Lung (tissue), 11 donors: ENCODE measurements at regions not wholly inside any gene's neighbourhood (a gene's known extent, or its start where the extent isn't known, plus 50 kb on each side); places are given as distances from the start of the nearest gene placed in this dataset.

Experiments used
- ATAC-seq: fragments of 200-7000 bp; cut with Tn5 transposase; one replicate; pipeline ENCODE4 v1.9.1; 2020; ENCODE audit warnings: moderate number of reproducible peaks; ENCODE audit not compliant: insufficient read depth, low FRiP score
- DNase-seq, 3 donors: peaks; one replicate each; pipeline ENCODE4 v3.0.0-alpha.2; 2013 to 2017
- H3K27ac ChIP-seq, 2 donors: one replicate each; pipeline ENCODE4 v1.5.1; 2013; ENCODE audit warnings: mild to moderate bottlenecking in 2 of 2, moderate library complexity in 2 of 2, control low read depth in 1 of 2, inconsistent platforms in 1 of 2, low read depth in 1 of 2, low read length in 1 of 2
- H3K27me3 ChIP-seq, 3 donors: one replicate each; pipeline ENCODE4 v1.5.1; 2013; ENCODE audit warnings: low read length in 2 of 3; ENCODE audit not compliant: control insufficient read depth in 3 of 3, insufficient read depth in 3 of 3
- H3K36me3 ChIP-seq, 4 donors: one replicate each; pipeline ENCODE4 v1.5.1; 2013; ENCODE audit warnings: low read length in 4 of 4, mild to moderate bottlenecking in 1 of 4, moderate library complexity in 1 of 4; ENCODE audit not compliant: control insufficient read depth in 4 of 4, insufficient read depth in 4 of 4
- H3K4me1 ChIP-seq, 5 donors: one replicate each; pipeline ENCODE4 v1.5.1; 2013; ENCODE audit warnings: low read length in 5 of 5, mild to moderate bottlenecking in 2 of 5, moderate library complexity in 1 of 5; ENCODE audit not compliant: control insufficient read depth in 5 of 5, insufficient read depth in 5 of 5
- H3K4me3 ChIP-seq: one replicate; pipeline ENCODE4 v1.5.1; 2013; ENCODE audit warnings: mild to moderate bottlenecking, control low read depth, moderate library complexity
- H3K9ac ChIP-seq, 2 donors: one replicate each; pipeline ENCODE4 v1.5.1; 2013; ENCODE audit warnings: low read length in 2 of 2, control low read depth in 1 of 2; ENCODE audit not compliant: insufficient read depth in 1 of 2
- H3K9me3 ChIP-seq, 4 donors: one replicate each; pipeline ENCODE4 v1.5.1; 2013; ENCODE audit warnings: low read length in 3 of 4, mild to moderate bottlenecking in 1 of 4, moderate library complexity in 1 of 4; ENCODE audit not compliant: control insufficient read depth in 4 of 4, insufficient read depth in 3 of 4
- CTCF ChIP-seq: IDR thresholded peaks from 2 replicates; pipeline ENCODE4 v1.5.1; 2012; ENCODE audit warnings: mild to moderate bottlenecking; ENCODE audit errors: control extremely low read depth, extremely low read depth
- WGBS, 2 donors: extraction: QIAGEN DNeasy Blood & Tissue Kit; methylation state at CpG; one replicate each; pipeline ENCODE4 v1.1.7; 2013; 5-methylcytosine and 5-hydroxymethylcytosine counted together
- donor health status: control.
- donor health status: control.
- donor health status: Bipolar disorder and iron deficiency.
- donor health status: healthy.
- donor health status: DM: yes; HTN: yes; CAD: no.

- no peaks in the 10 kb centered on the region for H3K36me3 ChIP-seq
- peaks cover 0 to 17% (median 5%) of the 10 kb centered on the region in 5 donors for H3K4me1 ChIP-seq
- H3K9ac ChIP-seq, result no peak overlapping the region
- no peak for ATAC-seq
- no peaks in the 10 kb centered on the region for H3K9me3 ChIP-seq
- TF ChIP-seq CTCF, result no peak
- no peak for DNase-seq
- no peaks in the 10 kb centered on the region for H3K27me3 ChIP-seq
- no peak overlapping the region for H3K4me3 ChIP-seq
- no peak overlapping the region for H3K27ac ChIP-seq
- WGBS, 2 donors, result 87 to 88% methylated on average over 12 of the region's 12 CpGs
Observed at GRCh38 chr17:43333433-43333943, 65.3 kb upstream of the ARL4D start.

GRCh38 chr17:43332230-43332629 is 66.6 kb upstream of the ARL4D start:
- Histone ChIP-seq H3K27ac (no peak overlapping the region), H3K27me3 (no peaks in the 10 kb centered on the region), H3K4me1 (peaks cover 0 to 24% (median 5%) of the 10 kb centered on the region in 5 donors), H3K9ac (no peak overlapping the region), H3K4me3 (no peak overlapping the region), H3K9me3 (no peaks in the 10 kb centered on the region), H3K36me3 (no peaks in the 10 kb centered on the region)
- no peak for DNase-seq
- no peak for ATAC-seq
- no peak for TF ChIP-seq CTCF
- 90 to 95% methylated on average over 6 of the region's 6 CpGs for WGBS, 2 donors

DNA sequence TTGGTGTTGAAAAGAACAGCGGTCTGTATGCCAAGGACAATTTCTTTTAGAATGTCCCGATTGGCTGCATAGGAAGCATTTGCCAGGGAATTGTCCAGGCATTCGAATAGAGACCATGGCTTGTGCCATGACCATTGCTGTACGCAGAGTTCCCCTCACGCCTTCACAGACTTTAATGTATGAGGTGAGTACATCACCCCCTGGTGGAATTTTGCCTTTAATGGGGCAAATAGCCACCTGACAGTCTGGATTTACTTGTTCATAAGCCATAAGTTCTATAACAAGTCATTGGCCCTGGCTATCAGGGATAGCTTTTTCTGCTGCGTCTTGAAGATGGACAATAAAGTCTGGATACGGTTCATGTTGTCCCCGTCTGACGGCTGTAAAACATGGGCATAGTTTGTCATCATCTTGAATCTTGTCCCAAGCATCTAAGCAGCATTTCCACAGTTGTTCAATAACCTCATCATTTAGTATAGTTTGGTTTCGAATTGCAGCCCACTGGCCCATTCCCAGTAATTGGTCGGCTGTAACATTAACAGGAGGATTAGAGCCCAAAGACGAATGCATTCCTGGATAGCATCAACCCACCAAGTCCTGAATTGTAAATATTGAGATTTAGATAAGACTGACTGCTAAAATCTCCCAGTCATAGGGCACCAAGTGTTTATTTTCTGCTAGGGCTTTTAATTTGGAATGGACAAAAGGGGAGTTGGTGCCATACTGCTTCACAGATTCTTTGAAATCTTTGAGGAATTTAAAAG is 67.7 kb upstream of the ARL4D start:
- Histone ChIP-seq H3K9ac (no peak overlapping the region), H3K27ac (no peak overlapping the region), H3K36me3 (no peaks in the 10 kb centered on the region), H3K4me3 (no peak overlapping the region), H3K9me3 (no peaks in the 10 kb centered on the region), H3K4me1 (peaks cover 0 to 29% (median 5%) of the 10 kb centered on the region in 5 donors), H3K27me3 (no peaks in the 10 kb centered on the region)
- DNase-seq, result no peak
- no peak for TF ChIP-seq CTCF
- ATAC-seq, result no peak
- 79 to 89% methylated on average over 12 of the region's 12 CpGs for WGBS, 2 donors
